ENCODE measurements at regions not wholly inside any gene's neighbourhood (a gene's known extent, or its start where the extent isn't known, plus 50 kb on each side); places are given as distances from the start of the nearest gene placed in this dataset.

GRCh38 chr5:179414459-179415261, 69.4 kb upstream of the ADAMTS2 start:
- TF ChIP-seq CTCF (IDR thresholded peaks at IDR 0.05): no peak
- no peak for TF ChIP-seq POLR2A (IDR thresholded peaks at IDR 0.05)
